Neural progenitor cell (in vitro differentiated cells): ENCODE measurements at regions not wholly inside any gene's neighbourhood (a gene's known extent, or its start where the extent isn't known, plus 50 kb on each side); places are given as distances from the start of the nearest gene placed in this dataset.

Experiments used
- CTCF ChIP-seq: fragments of 200-600 bp; sonication (generic); IDR thresholded peaks from 2 replicates; pipeline ENCODE4 v1.5.1; 2017; ENCODE audit warnings: antibody characterized with exemption, mild to moderate bottlenecking
- EZH2 ChIP-seq: fragments of 200-600 bp; sonication (generic); IDR thresholded peaks from 2 replicates; pipeline ENCODE4 v1.6.1; 2017; ENCODE audit warnings: antibody characterized with exemption, mild to moderate bottlenecking, moderate library complexity

GRCh38 chr9:12614488-12614887 lies 78.7 kb upstream of the TYRP1 start:
- TF ChIP-seq EZH2, result no peak
- TF ChIP-seq CTCF, result no peak
